Progenitor cell of endocrine pancreas (in vitro differentiated cells): ENCODE measurements at regions not wholly inside any gene's neighbourhood (a gene's known extent, or its start where the extent isn't known, plus 50 kb on each side); places are given as distances from the start of the nearest gene placed in this dataset.

ENCODE experiments used
- DNase-seq: peaks from one replicate; pipeline ENCODE4 v3.0.0; 2021; ENCODE audit warnings: low spot score; ENCODE audit not compliant: unreplicated experiment
- H3K27ac Mint-ChIP-seq: 2 replicates; pipeline ENCODE4 v1.8.0; 2021; ENCODE audit warnings: mild to moderate bottlenecking, moderate library complexity, mixed read lengths
- H3K27me3 Mint-ChIP-seq: 2 replicates; pipeline ENCODE4 v1.8.0; 2021; ENCODE audit warnings: mixed read lengths
- H3K36me3 Mint-ChIP-seq: 2 replicates; pipeline ENCODE4 v1.8.0; 2022; ENCODE audit warnings: mixed read lengths; ENCODE audit not compliant: insufficient read depth
- H3K4me1 Mint-ChIP-seq: 2 replicates; pipeline ENCODE4 v1.8.0; 2021; ENCODE audit warnings: low read depth, mixed read lengths
- H3K4me3 Mint-ChIP-seq: 2 replicates; pipeline ENCODE4 v1.8.0; 2021; ENCODE audit warnings: low read depth, mild to moderate bottlenecking, moderate library complexity, mixed read lengths
- H3K9me3 Mint-ChIP-seq: 2 replicates; pipeline ENCODE4 v1.8.0; 2021; ENCODE audit warnings: low read depth, mixed read lengths
- CTCF ChIP-seq: fragments of 200-600 bp; sonication (generic); IDR thresholded peaks from one replicate; pipeline ENCODE4 v1.5.0; 2021; ENCODE audit warnings: antibody characterized with exemption, mild to moderate bottlenecking; ENCODE audit not compliant: unreplicated experiment

GRCh38 chr2:63786471-63786870, 55.2 kb upstream of the UGP2 start:
- H3K4me1 Mint-ChIP-seq = no peaks in the 10 kb centered on the region
- no peak for TF ChIP-seq CTCF
- H3K9me3 Mint-ChIP-seq = no peaks in the 10 kb centered on the region
- no peaks in the 10 kb centered on the region for H3K36me3 Mint-ChIP-seq
- H3K4me3 Mint-ChIP-seq = no peak overlapping the region
- H3K27ac Mint-ChIP-seq = no peak overlapping the region
- DNase-seq = no peak
- H3K27me3 Mint-ChIP-seq = no peaks in the 10 kb centered on the region

- no peak for TF ChIP-seq CTCF
- Mint-ChIP-seq H3K27me3 (no peaks in the 10 kb centered on the region), H3K4me1 (no peaks in the 10 kb centered on the region), H3K9me3 (no peaks in the 10 kb centered on the region), H3K27ac (no peak overlapping the region), H3K4me3 (no peak overlapping the region), H3K36me3 (no peaks in the 10 kb centered on the region)
- DNase-seq = no peak
Observed at GRCh38 chr2:63788071-63788470, 53.6 kb upstream of the UGP2 start.

DNA sequence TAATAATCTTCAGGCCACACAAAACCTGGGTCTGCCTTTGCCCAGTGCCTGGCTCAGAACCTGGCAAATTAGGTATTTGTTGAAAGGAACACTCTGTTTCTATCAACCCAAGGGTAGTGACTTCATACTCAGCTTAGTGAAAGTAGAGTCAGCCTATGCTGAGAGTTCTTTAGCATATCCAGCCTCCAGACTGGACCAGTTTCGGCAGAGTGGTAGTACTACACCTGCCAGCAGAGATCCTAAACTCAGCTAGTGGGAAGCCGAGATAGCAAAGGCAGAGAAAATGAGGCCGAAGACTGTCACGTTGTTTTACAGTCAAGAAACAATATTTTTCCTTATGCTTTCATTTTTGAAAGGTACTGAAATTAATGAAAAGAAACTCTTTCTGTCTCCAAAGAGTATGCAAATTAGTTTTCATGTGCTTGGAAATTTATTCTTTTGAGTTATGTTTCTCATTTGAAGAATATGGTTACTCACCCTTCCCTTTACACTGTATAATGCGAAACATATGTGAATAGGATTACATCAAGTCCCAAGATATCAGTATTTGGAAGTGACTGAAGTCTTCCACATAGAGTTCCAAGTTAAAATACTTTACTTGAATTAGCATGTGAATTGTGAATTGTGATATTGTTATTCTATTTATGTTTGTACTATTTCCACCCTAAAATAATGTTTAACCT, 52.2 kb upstream of the UGP2 start:
- H3K27me3 Mint-ChIP-seq = no peaks in the 10 kb centered on the region
- H3K27ac Mint-ChIP-seq = no peak overlapping the region
- TF ChIP-seq CTCF = no peak
- H3K9me3 Mint-ChIP-seq = no peaks in the 10 kb centered on the region
- no peak for DNase-seq
- H3K4me1 Mint-ChIP-seq = no peaks in the 10 kb centered on the region
- H3K36me3 Mint-ChIP-seq = no peaks in the 10 kb centered on the region
- H3K4me3 Mint-ChIP-seq = no peak overlapping the region

DNA sequence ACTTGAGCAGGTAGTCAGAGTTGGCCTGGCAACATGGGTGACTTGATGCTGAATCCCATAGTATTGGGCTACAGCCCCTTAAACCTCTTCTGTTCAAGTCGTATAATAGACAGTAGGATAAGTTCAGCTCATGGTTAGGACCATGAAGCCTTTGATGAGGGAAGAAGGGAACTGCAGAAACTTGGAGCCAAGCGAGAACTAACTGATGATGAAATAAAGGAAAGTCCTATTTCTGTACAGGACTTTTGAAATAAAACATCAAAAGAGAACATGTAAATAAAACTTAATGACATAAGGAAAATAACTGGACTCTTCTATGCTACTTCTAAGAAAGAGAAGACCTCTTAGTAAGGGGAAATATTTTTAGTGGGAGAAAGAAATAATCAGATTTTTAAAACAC, 51.2 kb upstream of the UGP2 start:
- Mint-ChIP-seq H3K27ac (no peak overlapping the region), H3K36me3 (no peaks in the 10 kb centered on the region), H3K4me1 (no peaks in the 10 kb centered on the region), H3K9me3 (no peaks in the 10 kb centered on the region), H3K27me3 (no peaks in the 10 kb centered on the region), H3K4me3 (no peak overlapping the region)
- DNase-seq = no peak
- TF ChIP-seq CTCF = no peak

DNA sequence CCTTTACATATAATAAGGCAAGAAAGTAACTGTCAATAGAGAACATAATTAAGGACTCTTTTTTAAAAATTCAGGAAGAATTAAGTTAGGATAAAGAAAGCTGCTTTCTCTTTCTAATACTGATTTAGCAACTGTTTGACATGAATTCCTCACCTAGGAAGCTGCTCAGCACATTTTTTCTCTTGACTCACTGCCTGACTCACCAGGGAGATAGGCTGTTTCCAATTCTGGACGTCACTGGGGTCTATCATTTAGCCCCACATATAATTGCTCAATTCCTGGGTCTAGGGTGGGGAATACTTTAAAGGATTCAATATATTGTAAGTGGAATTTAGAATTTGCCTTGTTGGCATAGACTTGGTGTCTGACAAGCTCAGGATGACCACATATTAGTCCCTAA, 50.8 kb upstream of the UGP2 start:
- no peak for DNase-seq
- TF ChIP-seq CTCF = no peak
- no peaks in the 10 kb centered on the region for H3K4me1 Mint-ChIP-seq
- H3K4me3 Mint-ChIP-seq = no peak overlapping the region
- no peaks in the 10 kb centered on the region for H3K27me3 Mint-ChIP-seq
- H3K27ac Mint-ChIP-seq = no peak overlapping the region
- no peaks in the 10 kb centered on the region for H3K36me3 Mint-ChIP-seq
- H3K9me3 Mint-ChIP-seq = no peaks in the 10 kb centered on the region
